Left ventricle myocardium inferior (tissue), 1 donor: ENCODE measurements at regions not wholly inside any gene's neighbourhood (a gene's known extent, or its start where the extent isn't known, plus 50 kb on each side); places are given as distances from the start of the nearest gene placed in this dataset.

Experiments used
- DNase-seq: peaks from one replicate; pipeline ENCODE4 v3.0.0-alpha.2; 2020
- H3K27ac ChIP-seq: fragments of 200-600 bp; replicated peaks from 2 replicates; pipeline ENCODE4 v1.8.0; 2021
- H3K27me3 ChIP-seq: fragments of 200-600 bp; 2 replicates; pipeline ENCODE4 v1.8.0; 2021; ENCODE audit warnings: low read depth
- H3K36me3 ChIP-seq: fragments of 200-600 bp; 2 replicates; pipeline ENCODE4 v1.8.0; 2021
- H3K4me1 ChIP-seq: fragments of 200-600 bp; 2 replicates; pipeline ENCODE4 v1.8.0; 2021
- H3K4me3 ChIP-seq: fragments of 200-600 bp; 2 replicates; pipeline ENCODE4 v1.8.0; 2021; ENCODE audit warnings: mild to moderate bottlenecking, moderate library complexity
- H3K9me3 ChIP-seq: fragments of 200-600 bp; replicated peaks from 2 replicates; pipeline ENCODE4 v1.8.0; 2021
- intact Hi-C: fragments of 100-400 bp; cut with micrococcal nuclease; formaldehyde crosslinking; loops from one replicate; pipeline ENCODE4 v1.11.0; 2022
- TF ChIP-seq, protein P1 (sequence below): fragments of 200-600 bp; IDR thresholded peaks from 2 replicates; pipeline ENCODE4 v1.8.0; 2021; ENCODE audit warnings: antibody characterized with exemption, mild to moderate bottlenecking, borderline replicate concordance
- donor health status: DM: no; HTN: yes; CAD: no; lungs with severe emphysema.

DNA sequence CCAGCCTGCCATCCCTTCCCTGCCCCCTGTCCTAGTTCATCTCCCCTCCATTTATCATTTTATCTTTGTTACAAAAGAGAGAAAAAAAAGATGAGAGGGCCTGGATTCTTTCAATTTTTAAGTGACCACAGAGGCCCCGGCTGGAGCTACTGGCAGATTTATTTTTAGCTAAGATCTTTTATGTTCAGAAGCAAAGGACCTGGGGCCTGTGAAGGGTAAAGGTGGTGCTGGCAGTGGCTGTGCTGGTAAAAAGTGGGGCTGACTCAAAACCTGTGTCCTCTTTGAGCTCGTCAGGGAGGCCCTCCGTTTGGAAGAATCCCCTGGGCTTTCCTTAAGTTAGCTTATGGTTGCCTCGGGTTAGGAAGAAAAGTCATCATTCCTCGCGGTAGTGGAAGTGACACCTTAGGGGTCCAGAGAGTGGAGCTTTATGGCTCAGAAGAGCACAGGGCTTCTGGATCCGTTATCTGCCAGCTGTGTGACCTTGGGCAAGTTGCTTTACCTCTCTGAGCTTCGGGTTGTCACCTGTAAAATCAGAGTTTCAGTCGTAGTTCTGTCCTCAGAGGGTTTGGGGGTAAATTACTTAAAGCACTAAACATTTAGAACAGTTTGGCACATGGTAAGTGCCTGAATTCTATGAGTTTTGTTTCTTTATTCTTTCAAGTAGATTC, 923.8 kb upstream of the EEF2KMT start:
- TF ChIP-seq, protein P1, sequence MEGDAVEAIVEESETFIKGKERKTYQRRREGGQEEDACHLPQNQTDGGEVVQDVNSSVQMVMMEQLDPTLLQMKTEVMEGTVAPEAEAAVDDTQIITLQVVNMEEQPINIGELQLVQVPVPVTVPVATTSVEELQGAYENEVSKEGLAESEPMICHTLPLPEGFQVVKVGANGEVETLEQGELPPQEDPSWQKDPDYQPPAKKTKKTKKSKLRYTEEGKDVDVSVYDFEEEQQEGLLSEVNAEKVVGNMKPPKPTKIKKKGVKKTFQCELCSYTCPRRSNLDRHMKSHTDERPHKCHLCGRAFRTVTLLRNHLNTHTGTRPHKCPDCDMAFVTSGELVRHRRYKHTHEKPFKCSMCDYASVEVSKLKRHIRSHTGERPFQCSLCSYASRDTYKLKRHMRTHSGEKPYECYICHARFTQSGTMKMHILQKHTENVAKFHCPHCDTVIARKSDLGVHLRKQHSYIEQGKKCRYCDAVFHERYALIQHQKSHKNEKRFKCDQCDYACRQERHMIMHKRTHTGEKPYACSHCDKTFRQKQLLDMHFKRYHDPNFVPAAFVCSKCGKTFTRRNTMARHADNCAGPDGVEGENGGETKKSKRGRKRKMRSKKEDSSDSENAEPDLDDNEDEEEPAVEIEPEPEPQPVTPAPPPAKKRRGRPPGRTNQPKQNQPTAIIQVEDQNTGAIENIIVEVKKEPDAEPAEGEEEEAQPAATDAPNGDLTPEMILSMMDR: no peak
- peaks cover 72% of the 10 kb centered on the region for H3K27me3 ChIP-seq
- peaks cover 10% of the 10 kb centered on the region for H3K4me1 ChIP-seq
- H3K9me3 ChIP-seq: peaks cover 2% of the 10 kb centered on the region
- DNase-seq: no peak
- H3K27ac ChIP-seq: no peak overlapping the region
- H3K4me3 ChIP-seq: no peak overlapping the region
- H3K36me3 ChIP-seq: no peaks in the 10 kb centered on the region
- intact Hi-C loops: no loop called here

DNA sequence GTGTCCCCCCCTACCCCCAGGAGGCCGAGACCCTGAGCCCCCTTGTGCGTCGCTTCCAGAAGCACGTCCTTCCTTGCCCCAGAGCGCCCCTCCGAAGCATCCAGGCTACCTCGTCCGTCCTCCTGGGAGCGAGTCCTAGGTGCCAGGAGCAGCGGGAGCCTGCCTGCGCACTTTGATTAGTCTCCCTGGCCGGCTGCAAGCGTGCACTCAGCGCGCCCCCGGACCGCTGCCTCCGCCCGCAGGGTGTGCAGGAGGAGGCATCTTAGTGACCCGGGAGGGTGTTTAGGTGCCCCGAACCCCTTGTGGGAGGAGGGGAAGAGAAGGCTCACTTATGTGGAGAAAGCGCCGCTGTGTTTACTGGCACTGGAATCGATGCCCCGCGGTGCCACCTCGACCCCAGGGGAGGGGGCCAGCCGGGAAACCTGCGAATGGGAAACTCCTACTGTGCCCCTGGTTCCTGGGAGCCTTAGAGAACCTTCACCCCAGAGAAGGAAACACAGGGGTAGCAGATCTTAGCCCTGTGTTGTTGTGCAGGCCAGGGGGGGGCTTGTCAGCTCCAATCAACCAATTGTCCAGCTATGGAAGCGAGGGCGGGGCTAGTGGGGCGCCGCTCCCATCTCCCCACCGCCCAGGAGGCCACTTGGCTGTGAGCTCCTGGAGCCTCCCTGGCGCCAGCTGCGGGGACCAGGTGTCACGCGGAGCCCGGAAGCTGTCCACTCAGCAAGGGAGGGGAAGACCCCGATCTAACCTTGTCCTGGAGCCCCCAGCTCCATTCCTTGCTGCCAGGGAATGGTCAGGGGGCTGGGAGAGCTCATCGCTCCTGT, 922.8 kb upstream of the EEF2KMT start:
- Histone ChIP-seq H3K4me3 (no peak overlapping the region), H3K27ac (no peak overlapping the region), H3K36me3 (no peaks in the 10 kb centered on the region), H3K27me3 (peaks cover 75% of the 10 kb centered on the region), H3K4me1 (peaks cover 10% of the 10 kb centered on the region), H3K9me3 (peaks cover 12% of the 10 kb centered on the region)
- DNase-seq: no peak
- intact Hi-C loops: no loop called here
- TF ChIP-seq, protein P1: no peak

DNA sequence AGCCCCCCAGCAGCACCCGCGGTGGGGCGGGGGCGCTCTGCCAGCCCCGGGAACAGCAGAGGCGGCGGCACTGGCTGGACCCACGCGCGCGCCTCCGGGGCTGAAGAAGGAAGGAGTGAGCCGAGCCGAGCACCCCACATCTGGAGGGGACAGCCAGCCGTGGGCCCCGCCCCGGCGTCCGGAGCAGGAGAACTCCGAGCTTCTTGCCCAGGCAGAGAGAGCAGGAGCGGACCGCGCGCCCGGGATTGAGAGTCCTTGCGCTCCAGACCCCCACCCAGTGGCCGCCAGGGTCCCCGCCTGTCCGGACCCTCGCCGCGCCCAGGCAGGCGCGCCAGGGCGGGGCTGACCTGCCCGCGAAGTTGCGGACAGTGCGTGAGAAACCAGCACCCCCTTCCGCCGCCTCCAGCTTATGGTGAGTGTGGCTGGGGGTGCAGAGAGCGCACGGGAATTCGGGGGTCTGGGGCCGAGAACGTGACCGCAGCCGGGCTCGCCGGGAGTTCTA, 921.9 kb upstream of the EEF2KMT start:
- Histone ChIP-seq H3K27me3 (peaks cover 72% of the 10 kb centered on the region), H3K36me3 (no peaks in the 10 kb centered on the region), H3K4me1 (peaks cover 10% of the 10 kb centered on the region), H3K27ac (no peak overlapping the region), H3K4me3 (peak overlapping the region; percentile 21), H3K9me3 (peaks cover 17% of the 10 kb centered on the region)
- DNase-seq: no peak
- intact Hi-C loops: no loop called here
- TF ChIP-seq, protein P1: no peak

DNA sequence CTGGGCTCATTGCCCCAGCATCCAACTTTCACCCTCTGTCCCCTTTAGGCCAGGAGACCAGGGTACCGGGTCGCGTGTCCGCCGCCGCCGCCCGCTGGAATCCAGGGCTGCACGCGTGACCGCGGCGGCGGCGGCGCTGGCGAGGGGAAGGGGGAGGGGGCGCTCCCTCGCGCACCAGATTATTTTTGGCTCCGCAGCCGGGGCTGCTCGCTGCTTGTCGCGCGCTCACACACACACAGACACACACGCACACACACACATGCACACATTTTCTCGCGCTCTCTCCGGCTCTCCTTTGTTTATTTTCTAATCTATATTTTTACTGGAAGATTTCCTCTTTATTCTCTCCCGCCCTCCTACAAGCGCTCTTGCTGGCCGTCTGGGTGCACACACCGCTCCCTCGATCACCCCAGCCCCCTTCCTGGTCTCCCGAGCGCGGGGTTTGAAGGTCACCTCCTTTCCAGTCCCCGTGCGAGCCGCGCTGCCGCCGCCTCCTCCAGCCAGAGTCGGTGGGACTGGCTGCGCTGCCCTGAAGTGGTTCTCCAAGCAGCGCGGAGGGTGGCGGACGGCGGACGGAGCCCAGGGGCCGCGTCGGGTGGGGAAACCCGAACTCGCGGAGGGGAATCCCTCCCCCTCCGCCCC, 921.4 kb upstream of the EEF2KMT start:
- intact Hi-C loops: no loop called here
- peak overlapping the region; percentile 21 for H3K4me3 ChIP-seq
- peaks cover 10% of the 10 kb centered on the region for H3K4me1 ChIP-seq
- peaks cover 17% of the 10 kb centered on the region for H3K9me3 ChIP-seq
- H3K27ac ChIP-seq: no peak overlapping the region
- H3K27me3 ChIP-seq: peaks cover 72% of the 10 kb centered on the region
- no peaks in the 10 kb centered on the region for H3K36me3 ChIP-seq
- DNase-seq: no peak
- TF ChIP-seq, protein P1: no peak

DNA sequence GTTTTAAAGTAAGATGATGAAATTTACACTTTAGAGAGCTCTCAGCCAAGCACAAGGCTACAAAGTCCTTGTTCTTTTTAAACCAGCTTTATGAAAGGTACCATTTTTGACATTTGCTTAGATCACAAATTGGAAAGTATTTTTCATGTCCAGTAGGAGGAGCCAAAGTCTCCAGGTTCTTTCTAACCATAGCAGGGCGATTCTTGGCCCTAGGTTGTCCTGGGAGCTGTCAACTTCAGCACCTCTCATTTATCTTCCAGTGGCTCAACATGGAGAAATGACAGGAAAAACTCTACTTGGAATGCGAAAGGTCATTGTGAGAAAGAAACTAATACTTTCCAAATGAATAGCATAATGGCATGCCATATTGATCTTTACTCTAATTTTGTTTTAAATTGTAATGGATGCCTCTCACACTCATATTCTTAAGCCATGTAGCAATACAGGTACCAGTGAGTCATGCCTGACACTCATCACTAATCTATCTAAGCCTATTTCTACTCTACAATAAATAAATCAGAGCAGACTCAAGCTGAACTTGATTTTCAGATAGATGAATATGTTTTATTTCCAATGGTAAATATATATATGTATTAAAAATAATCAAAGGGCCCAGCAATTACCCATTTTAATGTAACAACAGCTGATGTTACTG, 919.1 kb upstream of the EEF2KMT start:
- intact Hi-C loops: no loop called here
- Histone ChIP-seq H3K27ac (no peak overlapping the region), H3K4me3 (no peak overlapping the region), H3K27me3 (peaks cover 58% of the 10 kb centered on the region), H3K4me1 (peaks cover 10% of the 10 kb centered on the region), H3K9me3 (peaks cover 23% of the 10 kb centered on the region), H3K36me3 (no peaks in the 10 kb centered on the region)
- no peak for DNase-seq
- TF ChIP-seq, protein P1: no peak
